Kidney epithelial cell (primary cell): ENCODE measurements at regions not wholly inside any gene's neighbourhood (a gene's known extent, or its start where the extent isn't known, plus 50 kb on each side); places are given as distances from the start of the nearest gene placed in this dataset.

ENCODE experiments used
- DNase-seq: peaks from one replicate; pipeline ENCODE4 v3.0.0-alpha.2; 2010; ENCODE audit warnings: low read depth
- H3K27me3 ChIP-seq: 2 replicates; pipeline ENCODE4 v1.6.0; 2011; ENCODE audit warnings: low read length; ENCODE audit not compliant: control insufficient read depth, insufficient read depth
- H3K36me3 ChIP-seq: 2 replicates; pipeline ENCODE4 v1.5.1; 2011; ENCODE audit warnings: low read length; ENCODE audit not compliant: control insufficient read depth, insufficient read depth
- H3K4me3 ChIP-seq: 2 replicates; pipeline ENCODE4 v1.5.1; 2011; ENCODE audit warnings: low read depth, mild to moderate bottlenecking, control low read depth, low read length
- TF ChIP-seq, protein P1 (sequence below): IDR thresholded peaks from 2 replicates; pipeline ENCODE4 v1.5.1; 2011; ENCODE audit warnings: mild to moderate bottlenecking, moderate library complexity, low read length, control low read depth, inconsistent platforms; ENCODE audit not compliant: insufficient read depth, poor library complexity, severe bottlenecking

DNA sequence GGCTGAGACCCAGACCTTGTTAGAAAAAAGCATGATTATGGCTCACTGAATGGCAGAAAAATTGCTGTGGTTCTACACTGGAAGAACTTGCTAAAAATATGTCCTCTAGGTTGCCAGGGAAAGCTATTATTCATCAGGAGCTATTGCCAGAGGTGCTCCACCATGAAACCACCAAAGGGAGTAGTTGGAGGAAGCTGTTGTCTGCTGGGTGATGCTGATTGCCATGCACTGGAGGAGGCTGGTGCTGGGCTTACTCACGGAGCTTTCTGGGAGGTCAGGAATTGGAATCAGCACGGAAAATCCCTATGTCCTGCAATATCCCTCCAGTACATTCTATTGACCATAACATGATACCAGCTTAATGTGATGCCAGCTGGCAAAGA is 199.6 kb upstream of the ZBED5 start:
- Histone ChIP-seq H3K36me3 (no peaks in the 10 kb centered on the region), H3K4me3 (no peak overlapping the region), H3K27me3 (no peaks in the 10 kb centered on the region)
- TF ChIP-seq, protein P1, sequence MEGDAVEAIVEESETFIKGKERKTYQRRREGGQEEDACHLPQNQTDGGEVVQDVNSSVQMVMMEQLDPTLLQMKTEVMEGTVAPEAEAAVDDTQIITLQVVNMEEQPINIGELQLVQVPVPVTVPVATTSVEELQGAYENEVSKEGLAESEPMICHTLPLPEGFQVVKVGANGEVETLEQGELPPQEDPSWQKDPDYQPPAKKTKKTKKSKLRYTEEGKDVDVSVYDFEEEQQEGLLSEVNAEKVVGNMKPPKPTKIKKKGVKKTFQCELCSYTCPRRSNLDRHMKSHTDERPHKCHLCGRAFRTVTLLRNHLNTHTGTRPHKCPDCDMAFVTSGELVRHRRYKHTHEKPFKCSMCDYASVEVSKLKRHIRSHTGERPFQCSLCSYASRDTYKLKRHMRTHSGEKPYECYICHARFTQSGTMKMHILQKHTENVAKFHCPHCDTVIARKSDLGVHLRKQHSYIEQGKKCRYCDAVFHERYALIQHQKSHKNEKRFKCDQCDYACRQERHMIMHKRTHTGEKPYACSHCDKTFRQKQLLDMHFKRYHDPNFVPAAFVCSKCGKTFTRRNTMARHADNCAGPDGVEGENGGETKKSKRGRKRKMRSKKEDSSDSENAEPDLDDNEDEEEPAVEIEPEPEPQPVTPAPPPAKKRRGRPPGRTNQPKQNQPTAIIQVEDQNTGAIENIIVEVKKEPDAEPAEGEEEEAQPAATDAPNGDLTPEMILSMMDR, result no peak
- no peak for DNase-seq

- TF ChIP-seq, protein P1, result no peak
- Histone ChIP-seq H3K27me3 (no peaks in the 10 kb centered on the region), H3K4me3 (no peak overlapping the region), H3K36me3 (no peaks in the 10 kb centered on the region)
- DNase-seq, result no peak
Measured at GRCh38 chr11:11056749-11057471, 199.1 kb upstream of the ZBED5 start.

DNA sequence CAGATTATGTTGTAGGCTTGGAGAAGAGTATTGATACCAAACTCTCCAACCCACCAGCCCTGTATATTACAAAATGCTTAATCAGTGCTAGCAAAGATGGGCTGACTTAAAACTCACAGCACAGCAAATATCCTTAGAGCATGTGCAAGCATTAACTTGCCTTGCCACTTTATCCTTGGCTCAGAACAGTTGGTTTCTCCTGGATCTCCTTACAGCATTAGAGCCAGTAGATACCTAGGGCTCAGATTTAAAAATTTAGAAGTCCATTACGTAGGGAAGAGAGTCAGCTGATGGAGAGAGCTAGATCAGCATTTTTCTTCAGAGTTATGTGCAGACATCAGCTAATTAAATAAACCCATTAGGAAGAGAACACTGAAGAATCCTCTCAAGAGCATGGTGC is 198.5 kb upstream of the ZBED5 start:
- Histone ChIP-seq H3K27me3 (no peaks in the 10 kb centered on the region), H3K4me3 (no peak overlapping the region), H3K36me3 (no peaks in the 10 kb centered on the region)
- no peak for DNase-seq
- TF ChIP-seq, protein P1, result no peak

DNA sequence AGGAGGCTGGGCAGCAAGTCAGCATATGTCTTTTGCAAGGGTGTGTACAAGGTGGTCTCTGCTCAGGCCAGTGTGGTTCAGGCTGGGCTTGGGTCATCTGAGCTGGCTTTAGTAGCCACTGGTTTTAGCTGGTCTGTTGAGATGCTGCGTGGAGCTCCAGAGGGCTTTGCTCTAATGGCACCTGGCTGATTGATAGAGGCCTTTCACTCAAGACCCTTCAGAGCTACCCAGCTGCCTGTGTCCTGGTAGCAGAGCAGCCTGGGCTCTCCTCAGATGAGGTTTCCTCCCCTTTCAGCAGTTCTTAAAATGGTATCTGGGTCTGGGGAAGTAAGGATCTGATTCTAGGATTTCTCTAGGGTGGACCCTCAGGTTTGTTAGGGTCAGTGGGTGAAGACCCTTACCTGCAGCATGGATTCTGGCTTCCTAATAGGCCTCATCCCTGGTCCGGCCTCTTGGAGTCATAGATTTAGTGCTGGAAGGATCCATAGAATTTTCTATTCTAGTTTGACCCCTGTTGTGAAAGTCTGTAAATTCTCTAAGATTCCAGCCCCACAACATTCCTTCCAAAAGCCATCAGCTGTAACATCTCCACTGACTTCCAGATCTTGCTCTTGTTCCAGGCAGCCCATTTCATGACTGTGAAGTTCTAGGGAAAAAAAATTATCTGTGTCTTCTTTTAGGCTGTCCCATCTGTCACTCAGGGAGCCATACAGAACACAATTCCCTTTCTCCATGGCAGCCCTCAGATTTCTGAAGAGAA is 190.2 kb upstream of the ZBED5 start:
- DNase-seq, result no peak

DNA sequence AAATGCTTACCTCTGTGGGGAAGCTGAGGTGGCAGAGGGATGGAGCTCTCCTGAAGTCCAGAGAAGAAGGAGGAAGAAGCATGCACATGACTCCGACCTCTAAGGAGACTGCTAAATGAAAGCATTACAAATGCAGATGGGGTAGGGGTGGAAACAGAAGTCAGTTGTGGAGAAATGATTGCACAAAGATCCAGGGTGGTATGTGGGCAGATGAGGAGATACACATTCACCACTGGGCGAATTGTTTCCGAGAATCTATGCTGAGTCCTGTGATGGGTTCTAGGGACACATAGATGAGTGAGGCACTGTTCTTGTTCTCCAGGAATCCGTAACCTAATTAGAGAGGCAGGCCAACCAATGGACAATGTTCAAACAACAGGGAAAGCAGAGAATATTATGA is 188.9 kb upstream of the ZBED5 start:
- no peaks in the 10 kb centered on the region for H3K27me3 ChIP-seq
- no peak overlapping the region for H3K4me3 ChIP-seq
- no peak for DNase-seq
- TF ChIP-seq, protein P1, result no peak
- H3K36me3 ChIP-seq, result no peaks in the 10 kb centered on the region

More for the DNA sequence above, 190.2 kb upstream of the ZBED5 start:
- Histone ChIP-seq H3K4me3 (no peak overlapping the region), H3K36me3 (no peaks in the 10 kb centered on the region), H3K27me3 (no peaks in the 10 kb centered on the region)
- TF ChIP-seq, protein P1, result no peak
